ENCODE measurements at regions not wholly inside any gene's neighbourhood (a gene's known extent, or its start where the extent isn't known, plus 50 kb on each side); places are given as distances from the start of the nearest gene placed in this dataset.
A peak's percentile ranks its signal among the peaks of the same experiment; 100 is the strongest.

- Histone ChIP-seq H3K9me3 (ENCODE audit: low read depth) (no peaks in the 10 kb centered on the region), H3K27me3 (no peaks in the 10 kb centered on the region), H3K4me3 (no peak overlapping the region), H3K36me3 (no peaks in the 10 kb centered on the region), H3K27ac (no peak overlapping the region), H3K4me1 (ENCODE audit: low read depth) (no peaks in the 10 kb centered on the region)
- DNase-seq (ENCODE audit: low read depth in 1 of 2, low spot score in 1 of 2): no peak
- TF ChIP-seq, protein P1, sequence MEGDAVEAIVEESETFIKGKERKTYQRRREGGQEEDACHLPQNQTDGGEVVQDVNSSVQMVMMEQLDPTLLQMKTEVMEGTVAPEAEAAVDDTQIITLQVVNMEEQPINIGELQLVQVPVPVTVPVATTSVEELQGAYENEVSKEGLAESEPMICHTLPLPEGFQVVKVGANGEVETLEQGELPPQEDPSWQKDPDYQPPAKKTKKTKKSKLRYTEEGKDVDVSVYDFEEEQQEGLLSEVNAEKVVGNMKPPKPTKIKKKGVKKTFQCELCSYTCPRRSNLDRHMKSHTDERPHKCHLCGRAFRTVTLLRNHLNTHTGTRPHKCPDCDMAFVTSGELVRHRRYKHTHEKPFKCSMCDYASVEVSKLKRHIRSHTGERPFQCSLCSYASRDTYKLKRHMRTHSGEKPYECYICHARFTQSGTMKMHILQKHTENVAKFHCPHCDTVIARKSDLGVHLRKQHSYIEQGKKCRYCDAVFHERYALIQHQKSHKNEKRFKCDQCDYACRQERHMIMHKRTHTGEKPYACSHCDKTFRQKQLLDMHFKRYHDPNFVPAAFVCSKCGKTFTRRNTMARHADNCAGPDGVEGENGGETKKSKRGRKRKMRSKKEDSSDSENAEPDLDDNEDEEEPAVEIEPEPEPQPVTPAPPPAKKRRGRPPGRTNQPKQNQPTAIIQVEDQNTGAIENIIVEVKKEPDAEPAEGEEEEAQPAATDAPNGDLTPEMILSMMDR (IDR thresholded peaks at IDR 0.05; ENCODE audit: low read depth, low read length): no peak
Measured at GRCh38 chr6:122524056-122524455, 52.4 kb upstream of the SERINC1 start.

DNA sequence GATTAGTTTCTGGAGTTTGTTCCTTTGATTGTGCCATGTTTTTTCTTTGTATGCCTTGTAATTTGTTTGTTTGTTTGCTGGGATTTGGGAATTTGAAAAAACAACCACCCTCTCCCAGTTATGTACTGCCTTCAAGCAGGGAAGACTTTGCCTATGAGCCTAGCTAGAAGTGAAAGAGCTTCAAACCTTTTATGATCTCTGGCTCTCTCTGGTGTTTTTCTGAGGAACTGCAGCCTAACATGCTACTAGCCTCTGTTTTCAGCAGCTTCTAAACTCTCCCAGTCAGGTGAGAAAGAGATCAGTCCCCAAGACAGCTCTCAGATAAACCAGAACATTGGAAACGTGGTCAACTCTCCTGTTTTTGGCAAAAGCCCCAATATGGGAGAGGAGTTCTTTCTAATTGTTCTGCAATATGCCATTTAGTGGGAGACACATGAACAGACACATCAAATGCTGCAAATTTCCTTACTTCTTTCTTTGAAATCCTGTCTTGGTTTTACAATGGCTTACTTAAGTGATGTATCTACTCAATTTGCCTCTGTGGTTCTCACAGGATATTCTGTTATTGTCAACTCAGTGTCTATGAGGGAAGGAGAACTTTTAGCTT lies 58.9 kb upstream of the SERINC1 start:
- Histone ChIP-seq H3K27ac (no peak overlapping the region), H3K4me3 (no peak overlapping the region), H3K4me1 (ENCODE audit: low read depth) (no peaks in the 10 kb centered on the region), H3K36me3 (no peaks in the 10 kb centered on the region), H3K27me3 (no peaks in the 10 kb centered on the region), H3K9me3 (ENCODE audit: low read depth) (no peaks in the 10 kb centered on the region)
- DNase-seq (ENCODE audit: low read depth in 1 of 2, low spot score in 1 of 2): peak; percentile 71 to 81
- TF ChIP-seq, protein P1 (IDR thresholded peaks at IDR 0.05; ENCODE audit: low read depth, low read length): peak; percentile 97

- Histone ChIP-seq H3K27ac (no peak overlapping the region), H3K36me3 (no peaks in the 10 kb centered on the region), H3K4me1 (ENCODE audit: low read depth) (peaks cover 2% of the 10 kb centered on the region), H3K27me3 (no peaks in the 10 kb centered on the region), H3K9me3 (ENCODE audit: low read depth) (no peaks in the 10 kb centered on the region), H3K4me3 (no peak overlapping the region)
- TF ChIP-seq, protein P1 (IDR thresholded peaks at IDR 0.05; ENCODE audit: low read depth, low read length): no peak
- no peak for DNase-seq (ENCODE audit: low read depth in 1 of 2, low spot score in 1 of 2)
Measured at GRCh38 chr6:122548281-122548680, 61.9 kb upstream of the PKIB start.

DNA sequence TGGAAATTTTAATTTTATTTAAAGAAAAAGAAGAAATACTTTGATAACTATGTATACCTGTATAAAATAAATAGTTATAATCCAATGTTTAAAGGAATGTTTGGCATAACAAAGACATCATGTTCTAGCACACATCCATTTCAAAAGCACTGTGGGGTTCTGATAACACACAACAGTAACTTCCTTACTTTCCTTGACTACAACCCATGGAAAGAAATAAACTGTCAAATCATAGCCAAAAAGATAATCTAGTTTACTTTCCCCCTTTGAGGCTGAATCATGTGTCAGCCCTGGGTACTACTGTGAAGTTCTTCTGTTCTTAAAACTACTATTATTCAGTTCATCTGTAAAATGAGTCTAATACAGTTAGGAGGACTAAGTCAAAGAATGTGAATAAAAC lies 61.4 kb upstream of the PKIB start:
- Histone ChIP-seq H3K27me3 (no peaks in the 10 kb centered on the region), H3K36me3 (no peaks in the 10 kb centered on the region), H3K4me1 (ENCODE audit: low read depth) (peaks cover 8% of the 10 kb centered on the region), H3K4me3 (no peak overlapping the region), H3K9me3 (ENCODE audit: low read depth) (no peaks in the 10 kb centered on the region), H3K27ac (no peak overlapping the region)
- TF ChIP-seq, protein P1 (IDR thresholded peaks at IDR 0.05; ENCODE audit: low read depth, low read length): no peak
- DNase-seq (ENCODE audit: low read depth in 1 of 2, low spot score in 1 of 2): no peak

DNA sequence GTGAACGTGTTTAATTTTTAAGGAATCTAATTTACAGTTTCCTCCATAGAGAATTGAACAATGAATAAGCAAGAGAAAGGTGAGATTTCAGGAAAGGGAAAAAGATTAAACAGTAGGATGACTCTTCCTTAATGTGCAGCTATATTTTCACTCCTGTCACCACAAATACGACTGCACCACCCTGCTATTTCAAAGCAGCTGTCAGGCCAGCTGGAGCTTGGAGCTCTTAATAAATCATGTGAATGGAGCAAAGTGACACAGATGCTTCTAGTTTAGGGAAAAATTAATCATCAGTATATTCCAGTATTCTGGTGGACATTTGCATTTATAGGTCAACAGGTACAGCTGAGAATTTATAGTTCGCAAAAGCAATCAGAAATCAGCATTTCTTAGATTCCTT lies 56.5 kb upstream of the PKIB start:
- TF ChIP-seq, protein P1 (IDR thresholded peaks at IDR 0.05; ENCODE audit: low read depth, low read length): no peak
- peak in 1 of 2 donors; percentile 4 for DNase-seq (ENCODE audit: low read depth in 1 of 2, low spot score in 1 of 2)
- no peak overlapping the region for H3K27ac ChIP-seq
- no peaks in the 10 kb centered on the region for H3K27me3 ChIP-seq
- H3K9me3 ChIP-seq (ENCODE audit: low read depth): no peaks in the 10 kb centered on the region
- no peak overlapping the region for H3K4me3 ChIP-seq
- no peaks in the 10 kb centered on the region for H3K36me3 ChIP-seq
- H3K4me1 ChIP-seq (ENCODE audit: low read depth): peaks cover 26% of the 10 kb centered on the region
